ENCODE measurements at regions not wholly inside any gene's neighbourhood (a gene's known extent, or its start where the extent isn't known, plus 50 kb on each side); places are given as distances from the start of the nearest gene placed in this dataset.

DNA sequence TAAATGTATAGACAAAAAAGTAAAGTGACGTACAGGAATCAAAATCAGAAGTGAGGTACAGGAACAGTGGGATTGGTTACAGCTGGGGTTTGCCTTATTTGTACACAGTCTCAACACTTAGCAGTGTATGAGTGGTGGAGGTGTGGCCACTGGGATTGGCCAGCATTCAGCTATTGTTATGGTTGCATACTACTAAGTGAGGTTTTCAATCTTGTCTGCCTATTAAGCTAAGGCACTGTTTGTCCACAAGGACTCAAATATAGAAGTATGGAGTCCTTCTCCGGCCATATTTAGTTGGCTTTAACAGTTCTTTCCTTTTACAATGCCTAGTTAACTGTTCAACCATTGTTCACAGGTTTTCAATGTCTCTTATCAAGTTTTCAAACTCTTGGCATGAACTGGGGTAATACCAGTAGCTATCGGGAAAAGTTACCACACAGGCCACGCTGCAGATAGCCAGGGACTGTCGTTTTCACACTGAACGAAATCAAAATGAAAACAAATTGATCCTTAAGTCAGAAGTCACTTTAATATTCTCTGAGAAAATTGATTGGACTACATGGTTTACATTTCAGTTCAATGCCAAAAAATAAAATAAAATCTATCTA is 176.0 kb upstream of the FREM1 start:
- TF ChIP-seq, protein P1, sequence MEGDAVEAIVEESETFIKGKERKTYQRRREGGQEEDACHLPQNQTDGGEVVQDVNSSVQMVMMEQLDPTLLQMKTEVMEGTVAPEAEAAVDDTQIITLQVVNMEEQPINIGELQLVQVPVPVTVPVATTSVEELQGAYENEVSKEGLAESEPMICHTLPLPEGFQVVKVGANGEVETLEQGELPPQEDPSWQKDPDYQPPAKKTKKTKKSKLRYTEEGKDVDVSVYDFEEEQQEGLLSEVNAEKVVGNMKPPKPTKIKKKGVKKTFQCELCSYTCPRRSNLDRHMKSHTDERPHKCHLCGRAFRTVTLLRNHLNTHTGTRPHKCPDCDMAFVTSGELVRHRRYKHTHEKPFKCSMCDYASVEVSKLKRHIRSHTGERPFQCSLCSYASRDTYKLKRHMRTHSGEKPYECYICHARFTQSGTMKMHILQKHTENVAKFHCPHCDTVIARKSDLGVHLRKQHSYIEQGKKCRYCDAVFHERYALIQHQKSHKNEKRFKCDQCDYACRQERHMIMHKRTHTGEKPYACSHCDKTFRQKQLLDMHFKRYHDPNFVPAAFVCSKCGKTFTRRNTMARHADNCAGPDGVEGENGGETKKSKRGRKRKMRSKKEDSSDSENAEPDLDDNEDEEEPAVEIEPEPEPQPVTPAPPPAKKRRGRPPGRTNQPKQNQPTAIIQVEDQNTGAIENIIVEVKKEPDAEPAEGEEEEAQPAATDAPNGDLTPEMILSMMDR (conservative IDR thresholded peaks at IDR 0.05; ENCODE audit: low read depth, low read length), result no peak
- TF ChIP-seq EZH2 (IDR thresholded peaks at IDR 0.05; ENCODE audit: borderline replicate concordance, low read depth, low read length, poor library complexity, severe bottlenecking), result no peak

All from A673 (cell line).